IMR-90 (cell line): ENCODE measurements at regions not wholly inside any gene's neighbourhood (a gene's known extent, or its start where the extent isn't known, plus 50 kb on each side); places are given as distances from the start of the nearest gene placed in this dataset.

Experiments used
- CEBPB ChIP-seq: IDR thresholded peaks from 2 replicates; pipeline ENCODE4 v1.6.1; 2012; ENCODE audit warnings: low read depth, low read length, improper control_type of control experiment
- CTCF ChIP-seq: conservative IDR thresholded peaks from 2 replicates; pipeline ENCODE4 v1.5.1; 2012; ENCODE audit warnings: mild to moderate bottlenecking, low read depth, low read length, improper control_type of control experiment
- MXI1 ChIP-seq: IDR thresholded peaks from 2 replicates; pipeline ENCODE4 v1.6.1; 2012; ENCODE audit warnings: low read depth, mild to moderate bottlenecking, low read length, moderate library complexity, borderline replicate concordance

- no peak for TF ChIP-seq CEBPB
- TF ChIP-seq CTCF = no peak
- TF ChIP-seq MXI1 = no peak
These were observed 440.4 kb upstream of the NRP1 start for GRCh38 chr10:33774857-33775256.
